HCT116 (cell line): ENCODE measurements at regions not wholly inside any gene's neighbourhood (a gene's known extent, or its start where the extent isn't known, plus 50 kb on each side); places are given as distances from the start of the nearest gene placed in this dataset.
"Not testable (repeated sequence)": the region's sequence is repeated elsewhere in the genome, so short reads cannot be mapped to it uniquely, and the experiment has no call there.

Experiments
- CEBPB ChIP-seq: IDR thresholded peaks from 2 replicates; pipeline ENCODE4 v1.6.1; 2012; ENCODE audit warnings: low read depth
- EZH2 ChIP-seq: fragments of 200-600 bp; sonication (generic); IDR thresholded peaks from 2 replicates; pipeline ENCODE4 v1.6.1; 2017; ENCODE audit warnings: antibody characterized with exemption, mixed run types
- FOSL1 ChIP-seq: IDR thresholded peaks from 2 replicates; pipeline ENCODE4 v1.6.1; 2012; ENCODE audit warnings: low read depth
- MAX ChIP-seq: IDR thresholded peaks from 2 replicates; pipeline ENCODE4 v1.6.1; 2012
- POLR2A ChIP-seq: IDR thresholded peaks from 2 replicates; pipeline ENCODE4 v1.7.0; 2011; ENCODE audit warnings: borderline replicate concordance; ENCODE audit not compliant: insufficient read depth, insufficient read length; ENCODE audit errors: extremely low read depth
- RAD21 ChIP-seq: IDR thresholded peaks from 2 replicates; pipeline ENCODE4 v1.6.1; 2012; ENCODE audit warnings: low read depth, mild to moderate bottlenecking
- TCF7L2 ChIP-seq: IDR thresholded peaks from 2 replicates; pipeline ENCODE4 v1.7.0; 2011; ENCODE audit warnings: borderline replicate concordance, inconsistent platforms; ENCODE audit not compliant: insufficient read depth, insufficient read length; ENCODE audit errors: extremely low read depth
- TF ChIP-seq, protein P1 (sequence below), 3 experiments: fragments of 200-600 bp in 1 of 3; sonication (generic) in 1 of 3; IDR thresholded peaks in 2 of 3; conservative IDR thresholded peaks in 1 of 3; 2 replicates each; pipeline ENCODE4 v1.5.1; 2012 to 2017; ENCODE audit warnings: low read depth in 2 of 3, low read length in 2 of 3, antibody characterized with exemption in 1 of 3, borderline replicate concordance in 1 of 3, control low read depth in 1 of 3, mild to moderate bottlenecking in 1 of 3, mixed read lengths in 1 of 3, mixed run types in 1 of 3, moderate library complexity in 1 of 3; ENCODE audit not compliant: insufficient read depth in 1 of 3
- TF ChIP-seq, protein P2 (sequence below): IDR thresholded peaks from 2 replicates; pipeline ENCODE4 v1.6.1; 2012; ENCODE audit warnings: low read depth

- TF ChIP-seq, protein P1, sequence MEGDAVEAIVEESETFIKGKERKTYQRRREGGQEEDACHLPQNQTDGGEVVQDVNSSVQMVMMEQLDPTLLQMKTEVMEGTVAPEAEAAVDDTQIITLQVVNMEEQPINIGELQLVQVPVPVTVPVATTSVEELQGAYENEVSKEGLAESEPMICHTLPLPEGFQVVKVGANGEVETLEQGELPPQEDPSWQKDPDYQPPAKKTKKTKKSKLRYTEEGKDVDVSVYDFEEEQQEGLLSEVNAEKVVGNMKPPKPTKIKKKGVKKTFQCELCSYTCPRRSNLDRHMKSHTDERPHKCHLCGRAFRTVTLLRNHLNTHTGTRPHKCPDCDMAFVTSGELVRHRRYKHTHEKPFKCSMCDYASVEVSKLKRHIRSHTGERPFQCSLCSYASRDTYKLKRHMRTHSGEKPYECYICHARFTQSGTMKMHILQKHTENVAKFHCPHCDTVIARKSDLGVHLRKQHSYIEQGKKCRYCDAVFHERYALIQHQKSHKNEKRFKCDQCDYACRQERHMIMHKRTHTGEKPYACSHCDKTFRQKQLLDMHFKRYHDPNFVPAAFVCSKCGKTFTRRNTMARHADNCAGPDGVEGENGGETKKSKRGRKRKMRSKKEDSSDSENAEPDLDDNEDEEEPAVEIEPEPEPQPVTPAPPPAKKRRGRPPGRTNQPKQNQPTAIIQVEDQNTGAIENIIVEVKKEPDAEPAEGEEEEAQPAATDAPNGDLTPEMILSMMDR (IDR thresholded peaks at IDR 0.05 in 2 of 3, conservative IDR thresholded peaks at IDR 0.05 in 1 of 3; ENCODE audit: borderline replicate concordance in 1 of 3, insufficient read depth in 1 of 3, low read depth in 2 of 3, low read length in 2 of 3), result not testable (repeated sequence)
- TF ChIP-seq CEBPB, MAX, POLR2A, FOSL1, TCF7L2, RAD21, EZH2: not testable (repeated sequence)
- TF ChIP-seq, protein P2, sequence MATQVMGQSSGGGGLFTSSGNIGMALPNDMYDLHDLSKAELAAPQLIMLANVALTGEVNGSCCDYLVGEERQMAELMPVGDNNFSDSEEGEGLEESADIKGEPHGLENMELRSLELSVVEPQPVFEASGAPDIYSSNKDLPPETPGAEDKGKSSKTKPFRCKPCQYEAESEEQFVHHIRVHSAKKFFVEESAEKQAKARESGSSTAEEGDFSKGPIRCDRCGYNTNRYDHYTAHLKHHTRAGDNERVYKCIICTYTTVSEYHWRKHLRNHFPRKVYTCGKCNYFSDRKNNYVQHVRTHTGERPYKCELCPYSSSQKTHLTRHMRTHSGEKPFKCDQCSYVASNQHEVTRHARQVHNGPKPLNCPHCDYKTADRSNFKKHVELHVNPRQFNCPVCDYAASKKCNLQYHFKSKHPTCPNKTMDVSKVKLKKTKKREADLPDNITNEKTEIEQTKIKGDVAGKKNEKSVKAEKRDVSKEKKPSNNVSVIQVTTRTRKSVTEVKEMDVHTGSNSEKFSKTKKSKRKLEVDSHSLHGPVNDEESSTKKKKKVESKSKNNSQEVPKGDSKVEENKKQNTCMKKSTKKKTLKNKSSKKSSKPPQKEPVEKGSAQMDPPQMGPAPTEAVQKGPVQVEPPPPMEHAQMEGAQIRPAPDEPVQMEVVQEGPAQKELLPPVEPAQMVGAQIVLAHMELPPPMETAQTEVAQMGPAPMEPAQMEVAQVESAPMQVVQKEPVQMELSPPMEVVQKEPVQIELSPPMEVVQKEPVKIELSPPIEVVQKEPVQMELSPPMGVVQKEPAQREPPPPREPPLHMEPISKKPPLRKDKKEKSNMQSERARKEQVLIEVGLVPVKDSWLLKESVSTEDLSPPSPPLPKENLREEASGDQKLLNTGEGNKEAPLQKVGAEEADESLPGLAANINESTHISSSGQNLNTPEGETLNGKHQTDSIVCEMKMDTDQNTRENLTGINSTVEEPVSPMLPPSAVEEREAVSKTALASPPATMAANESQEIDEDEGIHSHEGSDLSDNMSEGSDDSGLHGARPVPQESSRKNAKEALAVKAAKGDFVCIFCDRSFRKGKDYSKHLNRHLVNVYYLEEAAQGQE, result not testable (repeated sequence)
These were observed 118.9 kb upstream of the KCNJ18 start for GRCh38 chr17:21573271-21573960.
